ENCODE measurements at regions not wholly inside any gene's neighbourhood (a gene's known extent, or its start where the extent isn't known, plus 50 kb on each side); places are given as distances from the start of the nearest gene placed in this dataset.
"Not testable (repeated sequence)": the region's sequence is repeated elsewhere in the genome, so short reads cannot be mapped to it uniquely, and the experiment has no call there.

DNA sequence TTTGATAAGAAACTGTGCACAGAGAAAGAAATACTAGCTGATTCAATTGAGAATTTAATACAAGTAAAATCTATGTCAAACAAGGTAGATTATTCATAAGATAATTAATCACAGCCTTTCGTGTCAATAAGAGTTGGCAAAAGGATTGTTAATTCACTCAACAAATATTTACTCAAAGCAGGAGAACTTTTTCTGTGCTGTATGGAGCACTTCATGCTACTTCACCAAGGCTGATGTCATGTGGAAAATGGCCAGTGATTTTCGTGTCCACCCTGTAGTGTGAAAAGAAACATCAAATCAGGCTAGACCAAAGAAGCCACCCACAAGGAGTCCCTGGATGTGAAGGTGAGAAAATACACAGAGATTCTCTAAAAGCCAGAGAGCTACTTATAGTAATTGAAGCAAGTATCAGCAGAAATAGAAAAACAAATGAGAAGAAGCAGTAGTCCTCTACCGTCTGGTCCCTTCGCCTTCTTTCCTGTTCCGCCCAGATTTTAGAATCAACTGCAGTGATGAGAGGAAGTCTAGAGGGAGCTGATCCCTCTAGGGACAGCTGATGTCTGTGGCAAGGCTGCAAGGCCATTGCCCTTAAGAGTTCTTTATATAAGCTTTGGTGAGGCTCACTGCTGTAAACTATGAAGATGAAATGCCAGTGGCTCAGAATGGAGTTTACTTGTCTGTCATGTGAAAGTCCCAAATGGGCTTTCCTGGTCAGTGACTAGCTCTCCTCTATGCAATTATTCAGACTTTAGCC lies 201.3 kb upstream of the APCDD1 start:
- no peak overlapping the region for H2BK120ac ChIP-seq (ENCODE audit: low read depth, low read length, poor library complexity, severe bottlenecking)
- H3K4ac ChIP-seq (ENCODE audit: low read depth, low read length): no peak overlapping the region
- H2AK5ac ChIP-seq (ENCODE audit: insufficient read length, low read length): no peak overlapping the region
- H4K8ac ChIP-seq (replicated peaks; ENCODE audit: insufficient read length, low read depth, low read length): no peak overlapping the region
- no CpG with 5 or more reads among the region's 5 CpGs for WGBS (ENCODE audit: extremely low coverage, insufficient read length, low lambda C conversion rate)
- H4K91ac ChIP-seq (ENCODE audit: insufficient read length, low read depth, low read length): no peak overlapping the region
- Mint-ChIP-seq H3K36me3 (ENCODE audit: insufficient read depth in 1 of 3, low read depth in 3 of 3) (0 out of 7 replicates have a peak, but pooled peaks cover 0 to 4% (median 0%) of the 10 kb centered on the region in 3 experiments), H3K4me3 (no peak overlapping the region), H3K4me1 (no peaks in the 10 kb centered on the region), H3K27me3 (ENCODE audit: low read depth) (peaks cover 3% of the 10 kb centered on the region; the same call in 1 of the 2 replicates), H3K9me3 (peaks cover 6 to 7% of the 10 kb centered on the region in 2 experiments; a peak in 4 of 5 replicates), H3K27ac (no peak overlapping the region)
- H3K79me1 ChIP-seq (ENCODE audit: insufficient read depth, low read depth, low read length, poor library complexity, severe bottlenecking): no peaks in the 10 kb centered on the region
- H3K14ac ChIP-seq (ENCODE audit: insufficient read depth, low read length): no peak overlapping the region
- TF ChIP-seq, protein P1, sequence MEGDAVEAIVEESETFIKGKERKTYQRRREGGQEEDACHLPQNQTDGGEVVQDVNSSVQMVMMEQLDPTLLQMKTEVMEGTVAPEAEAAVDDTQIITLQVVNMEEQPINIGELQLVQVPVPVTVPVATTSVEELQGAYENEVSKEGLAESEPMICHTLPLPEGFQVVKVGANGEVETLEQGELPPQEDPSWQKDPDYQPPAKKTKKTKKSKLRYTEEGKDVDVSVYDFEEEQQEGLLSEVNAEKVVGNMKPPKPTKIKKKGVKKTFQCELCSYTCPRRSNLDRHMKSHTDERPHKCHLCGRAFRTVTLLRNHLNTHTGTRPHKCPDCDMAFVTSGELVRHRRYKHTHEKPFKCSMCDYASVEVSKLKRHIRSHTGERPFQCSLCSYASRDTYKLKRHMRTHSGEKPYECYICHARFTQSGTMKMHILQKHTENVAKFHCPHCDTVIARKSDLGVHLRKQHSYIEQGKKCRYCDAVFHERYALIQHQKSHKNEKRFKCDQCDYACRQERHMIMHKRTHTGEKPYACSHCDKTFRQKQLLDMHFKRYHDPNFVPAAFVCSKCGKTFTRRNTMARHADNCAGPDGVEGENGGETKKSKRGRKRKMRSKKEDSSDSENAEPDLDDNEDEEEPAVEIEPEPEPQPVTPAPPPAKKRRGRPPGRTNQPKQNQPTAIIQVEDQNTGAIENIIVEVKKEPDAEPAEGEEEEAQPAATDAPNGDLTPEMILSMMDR (conservative IDR thresholded peaks at IDR 0.05): no peak
- H2BK15ac ChIP-seq (ENCODE audit: low read depth, low read length): no peak overlapping the region
- no peaks in the 10 kb centered on the region for H4K20me1 ChIP-seq (ENCODE audit: control insufficient read depth, insufficient read depth, insufficient read length)
- H2BK20ac ChIP-seq (ENCODE audit: low read depth, low read length, poor library complexity, severe bottlenecking): no peak overlapping the region
- H3T11ph ChIP-seq (ENCODE audit: low read length): no peak overlapping the region
- no peak overlapping the region for H3K27ac ChIP-seq (ENCODE audit: insufficient read length, low read depth, low read length)
- no peaks in the 10 kb centered on the region for H3K4me1 ChIP-seq (ENCODE audit: insufficient read depth, low read length)
- DNase-seq: no peak
- H4K5ac ChIP-seq (ENCODE audit: insufficient read length, low read depth, low read length): no peak overlapping the region
- H3K9me3 ChIP-seq (ENCODE audit: control insufficient read depth, low read depth, low read length): no peaks in the 10 kb centered on the region
- no peak overlapping the region for H3K56ac ChIP-seq (ENCODE audit: insufficient read length, low read depth, low read length)
- H2AFZ ChIP-seq (ENCODE audit: low read length): no peak overlapping the region
- H3K9ac ChIP-seq (ENCODE audit: extremely low read depth, insufficient read length, low read length): no peak overlapping the region
- H3K4me2 ChIP-seq (ENCODE audit: insufficient read depth, insufficient read length, low read length): no peak overlapping the region
- no peaks in the 10 kb centered on the region for H3K27me3 ChIP-seq (ENCODE audit: insufficient read depth, low read length)
- H3K79me2 ChIP-seq (ENCODE audit: insufficient read depth, low read length): no peaks in the 10 kb centered on the region
- no peak overlapping the region for H2BK12ac ChIP-seq (ENCODE audit: insufficient read length, low read depth, low read length)
- no peak overlapping the region for H2BK5ac ChIP-seq (ENCODE audit: insufficient read length, low read length)
- H3K23ac ChIP-seq (ENCODE audit: insufficient read length, low read depth, low read length): no peak overlapping the region
- no peaks in the 10 kb centered on the region for H3K23me2 ChIP-seq (ENCODE audit: insufficient read length, low read depth, low read length, poor library complexity, severe bottlenecking)
- no peak overlapping the region for H3K18ac ChIP-seq (ENCODE audit: insufficient read length, low read depth, low read length)

DNA sequence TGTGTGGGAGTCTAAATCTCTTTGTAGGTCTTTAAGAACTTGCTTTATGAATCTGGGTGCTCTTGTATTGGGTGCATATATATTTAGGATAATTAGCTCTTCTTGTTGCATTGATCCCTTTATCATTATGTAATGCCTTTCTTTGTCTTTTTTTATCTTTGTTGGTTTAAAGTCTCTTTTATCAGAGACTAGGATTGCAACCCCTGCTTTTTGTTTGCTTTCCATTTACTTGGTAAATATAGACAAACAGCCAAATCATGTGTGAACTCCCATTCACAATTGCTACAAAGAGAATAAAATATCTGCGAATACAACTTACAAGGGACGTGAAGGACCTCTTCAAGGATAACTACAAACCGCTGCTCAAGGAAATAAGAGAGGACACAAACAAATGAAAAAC lies 198.2 kb upstream of the APCDD1 start:
- not testable (repeated sequence) for DNase-seq; H3K27ac Mint-ChIP-seq; H3K4me2 ChIP-seq (ENCODE audit: insufficient read depth, insufficient read length, low read length); H3K23ac ChIP-seq (ENCODE audit: insufficient read length, low read depth, low read length); H3K4me1 ChIP-seq (ENCODE audit: insufficient read depth, low read length); H3K27me3 Mint-ChIP-seq (ENCODE audit: low read depth); H2BK15ac ChIP-seq (ENCODE audit: low read depth, low read length); H2BK5ac ChIP-seq (ENCODE audit: insufficient read length, low read length); H4K8ac ChIP-seq (replicated peaks; ENCODE audit: insufficient read length, low read depth, low read length); H3K9me3 ChIP-seq (ENCODE audit: control insufficient read depth, low read depth, low read length); H3K14ac ChIP-seq (ENCODE audit: insufficient read depth, low read length); H4K20me1 ChIP-seq (ENCODE audit: control insufficient read depth, insufficient read depth, insufficient read length); H2BK12ac ChIP-seq (ENCODE audit: insufficient read length, low read depth, low read length); H3K18ac ChIP-seq (ENCODE audit: insufficient read length, low read depth, low read length); H3K79me2 ChIP-seq (ENCODE audit: insufficient read depth, low read length); H3K4me3 Mint-ChIP-seq; H3K4ac ChIP-seq (ENCODE audit: low read depth, low read length); H3K27ac ChIP-seq (ENCODE audit: insufficient read length, low read depth, low read length); H2BK120ac ChIP-seq (ENCODE audit: low read depth, low read length, poor library complexity, severe bottlenecking); H3T11ph ChIP-seq (ENCODE audit: low read length); H2AFZ ChIP-seq (ENCODE audit: low read length); H3K23me2 ChIP-seq (ENCODE audit: insufficient read length, low read depth, low read length, poor library complexity, severe bottlenecking); H3K27me3 ChIP-seq (ENCODE audit: insufficient read depth, low read length); H3K4me1 Mint-ChIP-seq; H3K9ac ChIP-seq (ENCODE audit: extremely low read depth, insufficient read length, low read length); H2AK5ac ChIP-seq (ENCODE audit: insufficient read length, low read length); H4K5ac ChIP-seq (ENCODE audit: insufficient read length, low read depth, low read length); H3K79me1 ChIP-seq (ENCODE audit: insufficient read depth, low read depth, low read length, poor library complexity, severe bottlenecking); H3K36me3 Mint-ChIP-seq (ENCODE audit: insufficient read depth in 1 of 3, low read depth in 3 of 3); H4K91ac ChIP-seq (ENCODE audit: insufficient read length, low read depth, low read length); H3K56ac ChIP-seq (ENCODE audit: insufficient read length, low read depth, low read length); H2BK20ac ChIP-seq (ENCODE audit: low read depth, low read length, poor library complexity, severe bottlenecking)
- peaks cover 15 to 21% of the 10 kb centered on the region in 2 experiments for H3K9me3 Mint-ChIP-seq
- no CpG with 5 or more reads among the region's 3 CpGs for whole genome bisulfite sequencing (ENCODE audit: extremely low coverage, insufficient read length, low lambda C conversion rate)

Measured in H9 (cell line).